K562 (cell line): ENCODE measurements at regions not wholly inside any gene's neighbourhood (a gene's known extent, or its start where the extent isn't known, plus 50 kb on each side); places are given as distances from the start of the nearest gene placed in this dataset.

Source experiments
- ATAC-seq: fragments of 200-7000 bp; cut with Tn5 transposase; 3 replicates; pipeline ENCODE4 v1.9.1; 2020; ENCODE audit warnings: moderate library complexity
- BruUV-seq: library from RNA; stranded (reverse); fragments of 400-500 nt; replicated peaks from 2 replicates; lab custom pipeline; 2021; lab: Mats Ljungman, UMichigan
- CTCF ChIA-PET: fragments of 300-600 bp; formaldehyde crosslinking; extraction: SDS; loops from one replicate; lab custom pipeline; 2021; ENCODE audit warnings: low intra/inter-chr PET ratio; lab: Yijun Ruan, JAX
- POLR2A ChIA-PET: fragments of 300-600, 350-650 bp; sonication (Branson Sonifier 250); formaldehyde crosslinking; extraction: SDS; loops from one replicate; lab custom pipeline; 2021; ENCODE audit warnings: antibody characterized with exemption, inconsistent platforms; lab: Yijun Ruan, JAX
- DNase-seq, 4 experiments: peaks; one replicate each; pipeline versions ENCODE4 v3.0.0 to v3.0.0-alpha.2; 2011 to 2018; ENCODE audit warnings: low spot score in 3 of 4, mixed read lengths in 3 of 4; ENCODE audit errors: extremely low read depth in 1 of 4
- FAIRE-seq: peaks from 2 replicates; lab custom pipeline; 2011; peaks lifted over from hg19 to GRCh38; lab: Jason Lieb, UNC
- H2AFZ ChIP-seq: 2 replicates; pipeline ENCODE4 v1.6.0; 2011; ENCODE audit warnings: low read depth, low read length, control low read depth, inconsistent platforms
- H3K27ac ChIP-seq: fragments of 200-600 bp; 3 replicates; pipeline ENCODE4 v1.8.0; 2011; ENCODE audit warnings: low read depth, mild to moderate bottlenecking, control low read depth, inconsistent platforms, low read length, moderate library complexity, mixed read lengths; ENCODE audit errors: extremely low read depth
- H3K27me3 ChIP-seq, 2 experiments: fragments of 300-600 bp in 1 of 2; 2 replicates in 1 of 2; 3 replicates in 1 of 2; pipeline versions ENCODE4 v1.6.0 to v1.8.0; 2011; ENCODE audit warnings: inconsistent platforms in 2 of 2, low read length in 2 of 2, mild to moderate bottlenecking in 1 of 2, mixed read lengths in 1 of 2, moderate library complexity in 1 of 2; ENCODE audit not compliant: control insufficient read depth in 2 of 2, insufficient read depth in 2 of 2
- H3K36me3 ChIP-seq: fragments of 300-600 bp; 3 replicates; pipeline ENCODE4 v1.8.0; 2011; ENCODE audit warnings: mild to moderate bottlenecking, low read length, inconsistent platforms; ENCODE audit not compliant: control insufficient read depth, insufficient read depth
- H3K4me1 ChIP-seq, 2 experiments: fragments of 200-600 bp in 1 of 2; replicated peaks in 1 of 2; 2 replicates in 1 of 2; 3 replicates in 1 of 2; pipeline versions ENCODE4 v1.5.1 to v1.8.0; 2011; ENCODE audit warnings: inconsistent platforms in 2 of 2, low read length in 2 of 2, mild to moderate bottlenecking in 1 of 2, mixed read lengths in 1 of 2, moderate library complexity in 1 of 2; ENCODE audit not compliant: control insufficient read depth in 2 of 2, insufficient read depth in 2 of 2
- H3K4me2 ChIP-seq: 2 replicates; pipeline ENCODE4 v1.6.1; 2011; ENCODE audit warnings: low read length, control low read depth, inconsistent platforms, mixed read lengths; ENCODE audit not compliant: insufficient read depth
- H3K4me3 ChIP-seq: fragments of 200-600 bp; sonication (generic), shearing (Covaris generic); 2 replicates; pipeline ENCODE4 v1.5.1; 2016; ENCODE audit warnings: control low read depth, inconsistent platforms
- H3K79me2 ChIP-seq: fragments of 200-600 bp; 3 replicates; pipeline ENCODE4 v1.8.0; 2011; ENCODE audit warnings: low read length, inconsistent platforms; ENCODE audit not compliant: control insufficient read depth, insufficient read depth
- H3K9ac ChIP-seq, 2 experiments: 2 replicates each; pipeline versions ENCODE4 v1.6.0 to v1.6.1; 2011; ENCODE audit warnings: low read depth in 2 of 2, low read length in 2 of 2, control low read depth in 1 of 2, inconsistent platforms in 1 of 2, mild to moderate bottlenecking in 1 of 2, mixed read lengths in 1 of 2; ENCODE audit not compliant: insufficient read depth in 1 of 2
- H3K9me1 ChIP-seq: one replicate; pipeline ENCODE4 v1.6.0; 2011; ENCODE audit warnings: inconsistent platforms, mild to moderate bottlenecking, low read length, moderate library complexity; ENCODE audit not compliant: control insufficient read depth, insufficient read depth
- H3K9me3 ChIP-seq: replicated peaks from 2 replicates; pipeline ENCODE4 v1.5.1; 2011; ENCODE audit warnings: low read depth, low read length, inconsistent platforms; ENCODE audit not compliant: control insufficient read depth, insufficient read depth
- H4K20me1 ChIP-seq: replicated peaks from 2 replicates; pipeline ENCODE4 v1.6.1; 2011; ENCODE audit warnings: low read length, inconsistent platforms, mixed read lengths; ENCODE audit not compliant: control insufficient read depth, insufficient read depth
- BRCA1 ChIP-seq, 2 experiments: fragments of 450-650 bp in 1 of 2; sonication (generic) in 1 of 2; formaldehyde crosslinking in 1 of 2; IDR thresholded peaks; 2 replicates each; pipeline versions ENCODE4 v1.5.0 to v1.6.1; 2017 to 2020; ENCODE audit warnings: mild to moderate bottlenecking in 1 of 2, missing genetic modification reagents in 1 of 2
- CREB1 ChIP-seq, 2 experiments: sonication (generic) in 1 of 2; formaldehyde crosslinking in 1 of 2; IDR thresholded peaks; 2 replicates each; pipeline versions ENCODE4 v1.6.1 to v1.8.0; 2012 to 2022; ENCODE audit warnings: inconsistent platforms in 1 of 2, mild to moderate bottlenecking in 1 of 2, missing genetic modification reagents in 1 of 2, moderate library complexity in 1 of 2
- EP300 ChIP-seq: IDR thresholded peaks from 2 replicates; pipeline ENCODE4 v1.6.1; 2012; ENCODE audit warnings: low read length, improper control_type of control experiment
- EZH2 ChIP-seq: IDR thresholded peaks from 2 replicates; pipeline ENCODE4 v1.6.1; 2012; ENCODE audit warnings: low read depth, mild to moderate bottlenecking, inconsistent platforms, low read length, borderline replicate concordance
- FOSL1 ChIP-seq: fragments of 200-800 bp; sonication (Bioruptor generic); conservative IDR thresholded peaks from 2 replicates; pipeline ENCODE4 v1.6.1; 2016; ENCODE audit warnings: missing genetic modification characterization, missing compliant biosample characterization
- FOXP4 ChIP-seq: sonication (generic); formaldehyde crosslinking; IDR thresholded peaks from 2 replicates; pipeline ENCODE4 v1.8.0; 2022; ENCODE audit warnings: mild to moderate bottlenecking, missing genetic modification reagents, borderline replicate concordance
- GATAD2A ChIP-seq: fragments of 450-650 bp; IDR thresholded peaks from 2 replicates; pipeline ENCODE4 v1.6.1; 2017
- MYNN ChIP-seq, 2 experiments: sonication (generic); formaldehyde crosslinking in 1 of 2; IDR thresholded peaks; 2 replicates each; pipeline versions ENCODE4 v1.5.0 to v1.6.1; 2016 to 2020; ENCODE audit warnings: antibody characterized with exemption in 1 of 2, missing genetic modification reagents in 1 of 2
- RBM14 ChIP-seq: fragments of 200-400 bp; formaldehyde crosslinking; IDR thresholded peaks from 2 replicates; pipeline ENCODE4 v1.6.1; 2018; ENCODE audit warnings: low read depth, mild to moderate bottlenecking, low read length, moderate library complexity, borderline replicate concordance; ENCODE audit not compliant: insufficient read depth
- TBP ChIP-seq: optimal IDR thresholded peaks from 2 replicates; pipeline ENCODE3; 2011; ENCODE audit warnings: low read depth, low read length, improper control_type of control experiment
- TCF7L2 ChIP-seq: fragments of 150-350 bp; IDR thresholded peaks from 2 replicates; pipeline ENCODE4 v1.6.1; 2016; ENCODE audit warnings: low read depth, mild to moderate bottlenecking, low read length, moderate library complexity
- THAP12 ChIP-seq: fragments of 250-450 bp; sonication (Bioruptor Pico); IDR thresholded peaks from 2 replicates; pipeline ENCODE4 v1.9.0; 2021; ENCODE audit warnings: mild to moderate bottlenecking, inconsistent platforms
- WGBS: fragments of 100-300 bp; shearing (Covaris generic); methylation state at CpG from one replicate; pipeline ENCODE4 v1.1.6; 2016; ENCODE audit warnings: low coverage, mixed read lengths; ENCODE audit not compliant: insufficient coverage; ENCODE audit errors: missing lambda C conversion rate; 5-methylcytosine and 5-hydroxymethylcytosine counted together
- in situ Hi-C: fragments of 300-500 bp; cut with MboI; formaldehyde crosslinking; loops from 4 replicates; pipeline ENCODE4 v1.15.0; 2018; ENCODE audit warnings: inconsistent platforms, mixed read lengths
- intact Hi-C: fragments of 100-400 bp; cut with micrococcal nuclease; formaldehyde crosslinking; loops from 2 replicates; pipeline ENCODE4 v1.14.2; 2022
- TF ChIP-seq, protein P1 (sequence below): fragments of 250-450 bp; sonication (Bioruptor Pico); IDR thresholded peaks from 2 replicates; pipeline ENCODE4 v1.5.0; 2021

- H3K9me1 ChIP-seq: no peaks in the 10 kb centered on the region
- H3K27me3 ChIP-seq: no peaks in the 10 kb centered on the region
- no peak overlapping the region for H3K27ac ChIP-seq
- H3K4me3 ChIP-seq: no peak overlapping the region
- H3K9ac ChIP-seq: no peak overlapping the region
- intact Hi-C loops: no loop called here
- no peaks in the 10 kb centered on the region for H3K79me2 ChIP-seq
- ATAC-seq: no peak
- H4K20me1 ChIP-seq: no peaks in the 10 kb centered on the region
- in situ Hi-C loops: no loop called here
- ChIA-PET CTCF (no interaction called here), POLR2A (no interaction called here)
- TF ChIP-seq EZH2 (no peak), GATAD2A (no peak), FOSL1 (tag) (no peak), CREB1 (IDR thresholded peaks at IDR 0.05) (no peak), CREB1 (CRISPR knock-in tag; IDR thresholded peaks at IDR 0.05) (no peak), THAP12 (CRISPR knock-in tag) (no peak), TBP (no peak), RBM14 (no peak), FOXP4 (CRISPR knock-in tag) (no peak), TCF7L2 (no peak), EP300 (no peak), BRCA1 (IDR thresholded peaks at IDR 0.05) (no peak), BRCA1 (CRISPR knock-in tag; IDR thresholded peaks at IDR 0.05) (no peak), MYNN (IDR thresholded peaks at IDR 0.05) (no peak), MYNN (CRISPR knock-in tag; IDR thresholded peaks at IDR 0.05) (no peak)
- TF ChIP-seq, protein P1, sequence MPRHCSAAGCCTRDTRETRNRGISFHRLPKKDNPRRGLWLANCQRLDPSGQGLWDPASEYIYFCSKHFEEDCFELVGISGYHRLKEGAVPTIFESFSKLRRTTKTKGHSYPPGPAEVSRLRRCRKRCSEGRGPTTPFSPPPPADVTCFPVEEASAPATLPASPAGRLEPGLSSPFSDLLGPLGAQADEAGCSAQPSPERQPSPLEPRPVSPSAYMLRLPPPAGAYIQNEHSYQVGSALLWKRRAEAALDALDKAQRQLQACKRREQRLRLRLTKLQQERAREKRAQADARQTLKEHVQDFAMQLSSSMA: no peak
- DNase-seq: no peak
- WGBS: 6% methylated on average over 1 of the region's 2 CpGs
- no peaks in the 10 kb centered on the region for H3K36me3 ChIP-seq
- no peak for FAIRE-seq
- no peak overlapping the region for H2AFZ ChIP-seq
- H3K4me1 ChIP-seq: no peaks in the 10 kb centered on the region
- no peak overlapping the region for H3K4me2 ChIP-seq
- no peaks in the 10 kb centered on the region for H3K9me3 ChIP-seq
- no TSS peak for BruUV-seq
These were observed 383.1 kb upstream of the LCORL start for GRCh38 chr4:18404642-18405041.
